Left cardiac atrium (tissue), 4 donors: ENCODE measurements at regions not wholly inside any gene's neighbourhood (a gene's known extent, or its start where the extent isn't known, plus 50 kb on each side); places are given as distances from the start of the nearest gene placed in this dataset.

Experiments
- ATAC-seq, 2 donors: fragments of 200-7000 bp; cut with Tn5 transposase; one replicate each; pipeline ENCODE4 v1.9.1; 2020; ENCODE audit warnings: mild to moderate bottlenecking in 2 of 2, moderate library complexity in 2 of 2
- DNase-seq: peaks from one replicate; pipeline ENCODE4 v3.0.0-alpha.2; 2020
- intact Hi-C, 2 donors: fragments of 100-400 bp; cut with DNase I; formaldehyde crosslinking; loops; one replicate each; pipeline versions ENCODE4 v1.14.1 to v1.15.1; 2022 to 2023
- donor health status: DM: no; HTN: yes; CAD: no.
- donor health status: DM: no; HTN: yes; CAD: no; lungs with severe emphysema.
- donor health status: DM: yes; HTN: yes; CAD: no.
- donor health status: Dilated cardiomyopathy.

DNA sequence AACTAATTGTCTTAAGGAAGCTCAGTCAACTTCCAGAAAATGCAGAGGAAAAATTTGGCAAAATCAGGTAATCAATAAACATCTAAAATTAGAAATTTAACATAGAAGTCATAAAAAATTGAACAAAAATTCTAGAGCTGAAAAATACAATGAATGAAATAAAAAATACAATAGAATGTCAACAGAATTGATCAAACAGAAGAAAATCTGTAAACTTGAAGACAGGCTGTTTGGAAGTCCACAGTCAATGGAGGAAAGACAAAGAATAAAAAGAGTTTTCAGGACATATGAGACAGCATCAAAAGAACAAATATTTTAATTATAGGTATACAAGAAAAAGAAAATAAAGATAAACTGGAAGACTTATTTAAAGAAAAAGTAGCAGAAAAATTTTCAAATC is 469.0 kb downstream of the RWDD3 start:
- DNase-seq (no peak), ATAC-seq (no peak)
- intact Hi-C loops = no loop called here

DNA sequence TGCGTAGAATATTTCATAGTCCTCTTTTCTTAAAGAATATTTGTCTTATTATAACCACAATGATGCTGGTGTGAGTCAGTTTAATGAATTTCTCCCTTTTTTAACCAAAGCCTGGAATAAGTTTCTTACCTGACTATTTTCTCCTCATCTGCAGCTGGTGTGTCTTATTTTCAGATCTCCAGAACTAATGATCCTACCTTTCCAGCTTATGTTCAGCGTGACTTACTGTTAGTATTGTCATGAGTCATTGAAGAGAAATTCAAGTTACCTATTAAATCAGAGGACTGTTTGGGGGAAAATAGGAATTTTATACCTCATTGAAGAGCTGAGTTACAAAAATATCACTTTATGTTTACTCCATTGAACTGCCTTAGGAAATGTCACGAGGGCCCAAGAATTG is 482.1 kb downstream of the RWDD3 start:
- intact Hi-C loops = no loop called here
- no peak for DNase-seq
- ATAC-seq = no peak

DNA sequence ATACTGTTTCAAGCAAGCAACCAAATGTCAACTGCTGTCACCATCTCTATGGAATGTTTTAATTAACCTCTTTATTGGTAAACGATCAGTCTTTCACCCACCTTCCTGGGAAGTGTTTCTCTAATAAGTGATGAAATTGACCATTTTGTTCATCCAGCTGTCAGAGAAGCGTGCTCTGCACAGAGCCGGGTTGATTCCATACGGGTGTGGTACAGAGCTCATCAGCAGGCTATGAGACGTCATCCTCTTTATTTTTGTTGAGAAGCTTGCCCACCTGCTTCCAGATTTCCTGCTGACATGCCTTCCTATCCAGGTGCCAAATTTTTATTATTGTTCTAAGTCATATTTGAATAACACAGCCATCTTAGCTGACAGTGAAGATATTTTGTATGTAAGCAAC is 482.5 kb downstream of the RWDD3 start:
- ATAC-seq = no peak
- no peak for DNase-seq
- intact Hi-C loops = no loop called here

DNA sequence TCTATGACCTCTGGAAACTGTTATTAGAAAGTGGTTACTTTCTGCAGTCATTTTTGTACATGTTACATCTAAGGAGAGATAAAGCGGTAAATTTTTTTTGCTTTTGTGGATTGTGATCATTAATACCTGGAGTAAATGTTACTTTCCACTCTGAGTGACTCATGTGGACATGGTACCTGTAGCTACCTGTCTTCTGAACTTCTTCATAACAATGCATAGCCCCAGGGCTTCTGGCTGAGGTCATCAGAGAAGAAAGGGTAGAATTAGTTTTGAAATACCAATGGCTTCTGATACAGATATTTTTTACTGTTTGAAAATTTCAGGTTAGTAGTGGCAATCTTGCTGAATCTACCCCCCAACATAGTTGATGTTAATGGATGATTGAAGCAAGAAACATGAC is 489.3 kb downstream of the RWDD3 start:
- ATAC-seq = no peak
- intact Hi-C loops = no loop called here
- no peak for DNase-seq

DNA sequence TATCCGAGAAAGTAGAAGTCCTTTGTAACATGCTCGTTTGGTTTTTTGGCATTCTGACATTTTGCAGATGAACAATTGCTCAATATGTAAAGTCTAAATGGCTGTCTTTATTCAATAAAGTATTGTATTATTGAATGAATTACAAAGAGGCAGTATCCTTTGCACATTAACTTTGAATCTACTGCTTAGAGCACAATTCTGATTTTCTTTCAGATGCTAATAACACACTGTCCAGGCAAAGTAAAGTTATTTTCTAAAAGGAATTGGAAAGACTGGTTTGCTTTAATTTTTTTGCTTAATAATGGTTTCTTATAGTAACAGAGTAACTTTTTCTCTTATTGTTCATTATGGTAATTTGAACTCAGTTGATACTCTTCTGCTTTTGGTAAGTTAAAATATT is 494.8 kb downstream of the RWDD3 start:
- no peak for DNase-seq
- intact Hi-C loops = no loop called here
- ATAC-seq = no peak

DNA sequence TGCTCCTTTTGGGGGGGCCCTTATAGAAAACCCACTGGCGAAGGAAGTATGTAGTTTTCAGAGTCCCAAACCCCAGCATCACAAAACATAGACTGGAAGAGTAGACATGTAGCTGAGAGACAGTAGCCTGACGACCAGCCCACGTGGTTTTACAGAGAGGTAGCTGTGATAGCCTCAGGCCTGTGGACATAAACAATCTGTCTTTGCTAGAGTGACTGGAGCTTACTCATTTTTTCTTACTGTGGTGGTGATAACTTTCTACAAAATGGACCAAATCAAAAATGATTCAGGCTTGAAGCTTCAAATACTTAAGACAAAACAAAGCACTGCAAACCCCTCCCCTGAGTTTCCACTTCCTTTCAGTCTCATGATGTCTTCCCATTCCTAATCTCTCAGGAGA is 497.0 kb downstream of the RWDD3 start:
- ATAC-seq (no peak), DNase-seq (no peak)
- intact Hi-C loops = no loop called here

DNA sequence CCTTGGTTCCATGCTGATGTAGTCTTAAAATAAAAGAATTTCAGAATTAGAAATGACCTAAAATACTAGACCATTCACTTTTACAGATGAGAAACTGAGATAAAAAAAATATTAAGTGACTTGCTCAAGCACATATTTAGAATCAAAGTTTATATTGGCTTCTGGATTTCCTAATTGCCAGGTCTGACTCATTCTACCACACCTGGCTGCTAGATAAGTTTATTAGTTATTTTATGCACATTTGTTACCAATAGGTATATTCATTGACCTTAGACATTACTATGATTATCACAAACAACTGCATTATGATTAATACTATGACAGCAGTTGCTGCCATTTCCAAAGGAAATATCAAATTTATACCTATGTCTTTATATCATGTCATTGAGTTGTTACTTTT is 497.5 kb downstream of the RWDD3 start:
- intact Hi-C loops = no loop called here
- ATAC-seq = no peak

DNA sequence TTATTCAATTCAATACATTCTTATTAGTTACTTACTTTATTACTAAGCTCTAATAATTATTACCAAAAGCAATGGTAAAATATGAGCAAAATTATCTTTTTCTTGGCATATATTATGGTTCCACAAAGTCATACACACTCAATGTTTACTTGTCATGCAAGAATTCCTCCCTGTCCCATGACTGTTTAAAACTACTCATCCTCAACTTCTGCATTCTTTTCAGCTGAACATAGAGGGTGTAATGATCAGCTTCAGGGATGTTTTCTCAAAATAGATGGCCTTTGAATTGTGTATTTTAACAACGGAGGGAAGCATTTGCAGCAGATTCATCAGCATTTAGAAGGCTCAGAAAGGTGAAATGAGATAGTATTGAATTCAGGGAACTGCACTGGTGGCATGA is 499.0 kb downstream of the RWDD3 start:
- DNase-seq (no peak), ATAC-seq (no peak)
- intact Hi-C loops = no loop called here

More for the DNA sequence above, 497.5 kb downstream of the RWDD3 start:
- no peak for DNase-seq

DNA sequence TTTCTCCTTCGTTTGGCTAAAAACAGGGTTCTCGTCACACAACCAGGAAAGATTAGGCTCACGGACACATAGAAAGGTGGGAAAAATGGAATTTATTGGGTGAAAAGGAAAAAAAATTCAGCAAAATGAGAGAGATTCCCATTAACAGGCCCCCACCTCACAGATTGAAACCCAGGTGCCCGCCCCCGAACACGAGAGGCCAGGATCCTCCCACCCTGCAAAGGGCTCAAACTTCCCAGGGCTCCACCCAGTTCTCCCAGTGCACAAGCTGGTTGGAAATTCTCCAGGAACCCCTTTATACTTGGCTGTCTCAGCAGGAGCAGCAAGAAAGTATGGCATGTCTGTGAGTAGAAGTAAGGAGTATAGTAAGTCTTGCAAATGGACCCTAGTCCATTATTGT is 499.7 kb downstream of the RWDD3 start:
- ATAC-seq (no peak), DNase-seq (no peak)
- intact Hi-C loops = no loop called here

DNA sequence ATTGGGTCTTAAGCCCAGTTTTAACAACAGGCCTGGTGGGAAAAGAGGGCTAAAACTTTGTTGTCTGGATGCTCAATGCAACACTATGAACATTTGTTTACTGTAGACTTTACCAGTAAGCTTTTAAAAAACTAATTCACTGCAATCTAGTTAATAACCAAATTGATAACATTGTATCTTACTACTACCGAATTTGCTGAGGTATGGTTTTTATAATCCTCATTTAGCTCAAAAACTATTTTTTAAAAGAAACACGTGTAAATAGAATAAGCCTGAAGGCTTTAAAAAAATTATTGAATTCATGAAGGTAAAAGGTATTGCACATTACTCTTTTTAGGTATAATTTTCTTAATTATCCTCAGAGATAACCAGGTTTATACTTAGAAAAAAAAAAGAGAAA is 500.6 kb downstream of the RWDD3 start:
- intact Hi-C loops = no loop called here
- DNase-seq = no peak
- no peak for ATAC-seq

DNA sequence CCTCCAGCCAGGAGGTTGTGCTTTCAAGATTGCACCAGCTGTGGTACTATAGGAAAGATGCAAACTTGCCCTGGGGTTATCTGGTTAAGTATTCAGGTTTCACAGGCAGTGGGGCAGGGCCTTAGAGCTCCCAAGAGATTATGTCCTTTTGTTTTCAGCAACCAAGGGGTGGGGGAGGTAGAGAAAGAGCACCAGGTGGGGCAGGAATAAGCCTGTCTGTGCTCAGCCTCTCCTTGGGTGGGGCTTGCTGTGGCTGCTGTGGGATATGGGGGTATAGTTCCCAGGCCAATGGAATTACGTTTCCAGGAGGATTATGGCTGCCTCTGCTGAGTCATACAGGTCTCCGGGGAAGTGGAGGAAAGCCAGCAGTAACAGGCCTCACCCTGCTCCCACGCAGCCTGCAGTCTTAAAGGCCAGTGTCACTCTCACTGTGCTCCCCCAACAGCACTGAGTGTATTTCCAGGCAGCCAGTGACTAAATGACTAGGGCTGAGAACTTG is 508.6 kb downstream of the RWDD3 start:
- DNase-seq (peak; percentile 46), ATAC-seq (peak; percentile 38 to 87)
- intact Hi-C loops = no loop called here

DNA sequence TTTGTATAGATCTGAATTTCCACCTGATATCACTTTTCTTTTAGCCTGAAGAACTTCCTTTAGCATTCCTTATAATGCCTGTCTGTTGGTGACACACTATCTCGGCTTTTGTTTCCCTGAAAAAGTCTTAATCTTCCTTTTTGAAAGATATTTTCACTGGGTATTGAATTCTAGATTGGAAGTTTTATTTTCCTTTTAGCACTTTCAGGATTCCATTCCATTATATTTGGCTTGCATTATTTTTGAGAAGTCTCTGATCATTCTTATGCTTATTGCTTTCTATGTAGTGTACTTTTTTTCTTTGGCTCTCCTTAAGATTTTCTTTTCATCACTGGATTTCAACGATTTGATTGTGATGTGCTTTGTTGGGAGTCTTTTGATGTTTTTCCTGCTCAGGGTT is 510.7 kb downstream of the RWDD3 start:
- intact Hi-C loops = no loop called here

DNA sequence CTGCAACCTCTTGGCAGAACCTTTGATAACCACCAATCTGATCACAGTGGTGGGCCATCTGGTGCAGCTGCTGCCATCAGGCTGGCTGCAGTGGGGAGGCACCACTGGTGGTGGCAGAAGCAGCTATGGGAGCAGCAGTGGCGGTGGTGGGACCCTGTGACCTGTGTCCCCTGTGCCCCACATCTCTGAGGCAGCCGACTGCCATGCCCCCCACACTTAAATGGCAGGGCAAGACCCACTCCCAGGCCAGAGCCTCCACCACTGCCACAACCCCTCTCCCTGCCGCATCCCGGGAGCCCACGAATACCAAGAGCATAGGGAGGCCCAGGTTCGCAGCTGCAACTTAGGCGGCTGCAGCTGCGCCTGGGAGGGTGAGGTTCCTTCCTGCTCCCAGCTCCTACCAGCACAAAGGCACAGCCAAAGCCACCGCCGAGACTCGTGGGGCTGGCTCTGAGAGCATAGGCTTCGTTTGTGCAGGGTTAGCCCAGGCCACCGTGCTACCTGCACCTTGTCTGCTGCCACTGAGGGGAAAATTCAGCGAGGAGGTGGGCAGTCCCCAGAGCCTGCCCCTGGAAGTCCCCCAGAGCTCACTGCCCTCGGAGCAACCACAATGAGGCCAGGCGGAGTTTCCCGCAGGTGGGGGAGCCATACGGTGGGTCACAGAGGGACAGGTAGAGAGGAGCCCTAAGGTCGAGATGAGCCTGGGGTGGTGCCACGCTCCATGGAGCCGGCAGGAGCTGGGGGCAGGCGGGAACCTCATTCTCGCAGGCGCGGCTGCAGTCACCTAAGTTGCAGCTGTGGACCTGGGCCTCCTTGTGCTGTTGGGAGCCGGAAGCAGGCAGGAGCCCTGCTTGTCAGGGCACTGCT is 518.7 kb downstream of the RWDD3 start:
- ATAC-seq = no peak
- DNase-seq = no peak
- intact Hi-C loops = no loop called here

More for the DNA sequence above, 510.7 kb downstream of the RWDD3 start:
- no peak for DNase-seq
- no peak for ATAC-seq

DNA sequence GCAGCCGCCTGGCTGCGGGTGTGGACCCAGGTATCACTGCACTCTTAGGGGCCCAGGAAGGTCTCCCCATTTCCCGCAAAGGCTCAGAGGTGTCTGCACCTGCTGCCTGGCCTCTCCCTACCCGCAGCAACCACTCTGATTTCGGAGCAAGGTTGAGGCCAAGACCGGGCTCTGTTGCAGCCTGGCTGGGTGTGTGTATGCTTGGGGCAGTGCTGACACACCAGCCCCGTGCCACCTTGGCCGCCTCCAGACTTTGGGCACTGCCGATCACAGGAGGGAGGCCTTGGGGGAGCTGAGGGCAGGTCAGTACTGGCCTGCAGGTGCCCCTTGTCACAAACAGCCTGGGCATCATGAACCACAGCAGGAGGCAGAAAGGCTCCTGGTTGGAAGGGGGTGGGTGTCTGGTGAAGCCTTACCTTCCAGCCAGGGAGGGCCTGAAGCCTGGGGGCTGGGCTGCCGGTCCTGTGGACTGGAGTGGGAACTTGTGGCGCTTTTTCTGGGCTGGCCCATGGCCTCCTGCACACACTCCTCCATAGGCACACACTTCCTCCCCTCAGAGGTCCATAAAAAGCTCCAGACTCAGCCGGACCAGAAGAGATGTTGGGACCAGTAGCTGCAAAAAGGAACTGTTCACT is 519.5 kb downstream of the RWDD3 start:
- ATAC-seq (no peak), DNase-seq (no peak)
- intact Hi-C loops = no loop called here

DNA sequence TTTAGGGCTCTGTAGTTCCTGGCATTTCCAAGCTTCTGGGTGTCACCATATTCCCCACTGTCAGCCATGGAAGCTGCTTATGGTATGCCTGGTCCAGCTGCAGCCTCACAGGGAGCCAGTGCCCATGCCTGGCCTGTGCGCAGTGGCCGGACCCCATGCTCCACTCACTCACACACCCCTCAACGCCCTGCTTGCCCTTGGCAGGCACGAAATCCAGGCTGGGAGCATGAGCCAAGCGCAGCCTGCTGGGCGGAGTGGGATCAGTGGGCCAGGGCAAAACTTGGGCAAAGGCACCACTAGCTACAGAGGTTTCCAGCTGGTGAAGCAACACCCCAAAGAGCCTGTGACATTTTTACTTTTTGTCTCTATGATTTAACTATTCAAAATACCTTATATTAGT is 520.4 kb downstream of the RWDD3 start:
- intact Hi-C loops = no loop called here
- DNase-seq = no peak
- no peak for ATAC-seq

DNA sequence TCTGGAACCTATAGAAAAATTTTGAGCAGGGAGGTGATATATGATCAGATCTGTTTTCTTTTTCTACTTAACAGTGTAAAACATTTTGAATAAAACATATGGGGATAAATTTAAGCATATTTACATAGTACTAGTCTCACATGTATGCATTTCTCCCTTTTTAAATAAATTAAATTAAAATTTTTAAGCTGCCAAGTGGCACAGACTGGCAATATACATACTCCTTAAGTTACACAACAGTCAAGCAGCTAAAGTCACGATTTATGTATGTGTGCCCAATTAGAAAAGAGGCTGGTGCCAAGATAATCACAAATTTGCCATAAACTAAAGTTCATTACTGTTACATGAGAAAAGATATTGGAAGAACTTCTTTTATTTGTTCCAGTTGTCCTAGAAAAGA is 532.0 kb downstream of the RWDD3 start:
- intact Hi-C loops = no loop called here
- DNase-seq (no peak), ATAC-seq (no peak)

DNA sequence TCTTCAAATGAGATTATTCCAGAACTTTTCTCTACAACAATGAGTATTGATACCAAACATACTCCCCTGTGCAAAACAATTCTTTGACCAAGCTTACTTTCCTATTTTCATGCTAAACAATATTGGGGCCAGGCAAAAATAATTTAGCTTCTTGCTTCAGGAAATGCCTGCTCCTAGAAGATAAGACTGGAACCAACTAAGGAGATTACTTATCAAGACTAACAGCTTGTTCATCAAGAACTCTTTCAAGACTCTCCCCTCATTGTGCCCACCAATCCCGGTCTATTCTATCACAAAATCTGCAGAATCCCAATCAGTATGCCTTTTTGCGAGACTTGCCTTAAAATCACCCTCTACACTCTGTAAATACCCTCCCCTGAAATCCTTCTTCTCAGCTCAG is 536.6 kb downstream of the RWDD3 start:
- intact Hi-C loops = no loop called here
- DNase-seq (no peak), ATAC-seq (no peak)

DNA sequence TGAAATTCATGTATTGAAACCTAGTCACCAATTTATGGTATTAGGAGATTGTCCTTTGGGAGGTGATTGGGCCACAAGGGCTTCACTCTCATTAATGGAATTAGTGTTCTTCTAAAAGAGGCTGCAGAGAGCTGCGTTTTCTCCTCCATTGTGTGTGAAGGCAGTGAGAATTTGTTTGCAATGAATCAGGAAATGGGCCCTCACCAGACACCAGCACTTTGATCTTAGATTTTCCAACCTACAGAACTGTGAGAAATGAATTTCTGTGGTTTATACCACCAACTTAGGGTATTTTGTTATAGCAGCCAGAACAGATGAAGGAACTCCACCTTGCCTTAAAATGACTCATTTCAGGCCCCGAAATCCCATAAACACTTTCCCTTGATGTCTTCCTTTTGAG is 544.2 kb downstream of the RWDD3 start:
- intact Hi-C loops = no loop called here
- no peak for DNase-seq
- ATAC-seq = no peak

DNA sequence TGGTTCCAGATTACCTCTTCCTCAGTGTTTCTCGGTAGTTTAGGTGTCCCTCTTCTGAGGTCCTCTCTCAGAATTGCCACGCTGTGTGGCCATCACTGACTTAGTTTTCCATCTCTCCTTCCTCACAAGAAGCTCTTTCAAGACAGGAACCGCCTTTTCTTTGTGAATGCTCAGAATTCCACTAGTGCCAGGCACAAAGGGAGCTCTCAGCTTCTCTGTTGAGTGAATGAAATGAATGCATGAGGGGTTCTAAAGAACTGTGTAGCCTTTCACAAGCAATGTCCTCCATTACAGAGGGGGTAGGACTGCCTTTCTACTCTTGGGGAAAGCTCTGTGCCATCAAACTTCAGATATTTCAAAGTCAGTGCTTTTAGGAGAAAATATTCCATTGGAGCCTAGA is 546.8 kb downstream of the RWDD3 start:
- intact Hi-C loops = no loop called here
- ATAC-seq = no peak
- DNase-seq = no peak

DNA sequence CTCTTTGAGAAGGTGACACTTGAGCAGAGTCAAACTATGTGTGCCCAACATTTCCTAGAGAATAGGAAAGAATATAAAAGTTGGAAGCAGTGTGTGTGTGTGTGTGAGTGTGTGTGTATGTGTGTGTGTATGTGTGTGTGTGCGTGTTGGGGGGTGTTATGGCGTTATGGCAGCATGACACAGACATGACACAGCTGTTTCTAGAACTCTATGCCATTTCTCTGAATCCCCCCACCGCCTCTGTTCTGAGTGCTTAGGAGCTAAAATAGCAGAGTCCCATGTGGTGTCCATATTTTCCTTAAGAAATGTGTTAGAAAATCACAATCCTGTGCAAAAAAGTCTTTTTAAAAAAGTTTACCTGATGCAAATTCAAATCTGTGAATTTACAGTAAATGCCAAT is 556.1 kb downstream of the RWDD3 start:
- DNase-seq (no peak), ATAC-seq (no peak)
- intact Hi-C loops = no loop called here

DNA sequence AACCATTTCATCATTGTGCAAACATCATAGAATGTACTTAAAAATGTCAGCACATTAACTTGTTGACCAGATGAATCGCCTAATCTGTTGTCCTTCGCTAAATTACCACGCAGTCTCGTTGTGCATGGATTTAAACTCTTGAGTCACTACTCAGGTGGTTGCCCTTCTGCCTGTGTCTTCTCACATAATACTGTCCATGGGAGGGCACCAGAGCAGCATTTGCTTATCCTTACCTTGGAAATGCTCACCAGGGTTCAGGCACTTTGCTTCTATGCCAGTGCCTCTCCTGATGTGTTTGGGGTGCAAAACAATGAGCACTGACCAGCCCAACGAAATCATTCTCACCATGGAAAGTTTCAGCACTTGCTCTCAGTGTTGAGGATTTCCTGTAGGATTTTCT is 559.9 kb downstream of the RWDD3 start:
- intact Hi-C loops = no loop called here
- no peak for ATAC-seq
- no peak for DNase-seq
